ENCODE measurements at regions not wholly inside any gene's neighbourhood (a gene's known extent, or its start where the extent isn't known, plus 50 kb on each side); places are given as distances from the start of the nearest gene placed in this dataset.
"Not testable (repeated sequence)": the region's sequence is repeated elsewhere in the genome, so short reads cannot be mapped to it uniquely, and the experiment has no call there.

DNA sequence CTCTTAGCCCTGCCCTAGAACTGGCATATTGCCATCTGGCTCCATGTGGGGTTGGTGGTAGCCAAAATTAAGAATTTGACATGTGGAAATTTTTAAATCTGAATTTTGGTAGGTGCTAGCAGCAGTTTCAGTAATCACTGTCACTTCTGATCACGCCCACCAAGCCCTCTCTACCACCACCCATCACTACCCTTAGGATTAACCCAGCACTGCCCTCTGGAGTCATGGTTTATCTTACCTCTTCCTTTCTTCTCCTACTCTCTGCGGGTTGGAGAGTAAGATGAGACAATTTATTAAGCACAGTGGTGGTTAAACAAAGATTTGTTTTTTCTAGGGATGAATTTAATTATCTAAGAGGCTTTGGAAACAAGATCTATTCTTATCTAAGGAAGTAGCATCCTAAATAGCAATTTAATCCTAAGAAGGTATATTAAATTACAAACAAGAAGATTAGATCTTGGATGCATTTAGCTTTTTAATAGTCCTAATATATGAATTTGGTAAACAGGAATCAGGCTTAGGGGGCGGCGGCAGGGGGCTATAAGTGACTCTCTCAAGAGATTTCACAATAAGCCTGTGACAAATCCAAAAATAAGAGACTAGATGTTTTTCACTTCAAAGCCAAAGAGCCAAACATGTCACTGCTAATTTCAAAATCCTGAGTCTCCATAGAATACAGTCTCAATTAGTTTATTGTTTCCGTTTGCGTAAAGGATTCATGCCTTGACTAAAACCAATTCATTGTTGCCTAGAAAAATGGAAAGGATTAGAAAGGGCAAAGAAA, 498.4 kb upstream of the UBE2E2 start:
- no peak overlapping the region for H3K9ac ChIP-seq (ENCODE audit: low read length)
- H3K9me2 ChIP-seq (replicated peaks; ENCODE audit: low read length), result no peaks in the 10 kb centered on the region
- BruUV-seq (replicated peaks), result no TSS peak
- no peaks in the 10 kb centered on the region for H3K79me2 ChIP-seq (ENCODE audit: low read length)
- no peak for TF ChIP-seq EZH2 (IDR thresholded peaks at IDR 0.05; ENCODE audit: low read length, unreplicated experiment)
- TF ChIP-seq, protein P1, sequence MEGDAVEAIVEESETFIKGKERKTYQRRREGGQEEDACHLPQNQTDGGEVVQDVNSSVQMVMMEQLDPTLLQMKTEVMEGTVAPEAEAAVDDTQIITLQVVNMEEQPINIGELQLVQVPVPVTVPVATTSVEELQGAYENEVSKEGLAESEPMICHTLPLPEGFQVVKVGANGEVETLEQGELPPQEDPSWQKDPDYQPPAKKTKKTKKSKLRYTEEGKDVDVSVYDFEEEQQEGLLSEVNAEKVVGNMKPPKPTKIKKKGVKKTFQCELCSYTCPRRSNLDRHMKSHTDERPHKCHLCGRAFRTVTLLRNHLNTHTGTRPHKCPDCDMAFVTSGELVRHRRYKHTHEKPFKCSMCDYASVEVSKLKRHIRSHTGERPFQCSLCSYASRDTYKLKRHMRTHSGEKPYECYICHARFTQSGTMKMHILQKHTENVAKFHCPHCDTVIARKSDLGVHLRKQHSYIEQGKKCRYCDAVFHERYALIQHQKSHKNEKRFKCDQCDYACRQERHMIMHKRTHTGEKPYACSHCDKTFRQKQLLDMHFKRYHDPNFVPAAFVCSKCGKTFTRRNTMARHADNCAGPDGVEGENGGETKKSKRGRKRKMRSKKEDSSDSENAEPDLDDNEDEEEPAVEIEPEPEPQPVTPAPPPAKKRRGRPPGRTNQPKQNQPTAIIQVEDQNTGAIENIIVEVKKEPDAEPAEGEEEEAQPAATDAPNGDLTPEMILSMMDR (conservative IDR thresholded peaks at IDR 0.05; ENCODE audit: low read depth, low read length), result peak; percentile 24; the same call in 1 of the 2 replicates
- H3K4me2 ChIP-seq (ENCODE audit: low read length), result no peak overlapping the region
- intact Hi-C loops (cut with micrococcal nuclease), result no loop called here
- ChIA-PET CTCF (no interaction called here), POLR2A (ENCODE audit: unreplicated experiment) (no interaction called here)
- ATAC-seq (peak; percentile 33; the same call in 1 of the 2 replicates), DNase-seq (no peak)
- H3K4me1 ChIP-seq (ENCODE audit: insufficient read depth, low read length), result no peaks in the 10 kb centered on the region
- H3K27me3 ChIP-seq (ENCODE audit: low read length), result no peaks in the 10 kb centered on the region
- no peak overlapping the region for H3K27ac ChIP-seq (ENCODE audit: low read length)
- H3K9me3 ChIP-seq (ENCODE audit: low read length), result no peaks in the 10 kb centered on the region
- H3K4me3 ChIP-seq (ENCODE audit: low read length), result no peak overlapping the region
- no peak overlapping the region for H2AFZ ChIP-seq (ENCODE audit: low read length)
- H3K36me3 ChIP-seq (ENCODE audit: low read depth, low read length), result no peaks in the 10 kb centered on the region
- H3F3A ChIP-seq (ENCODE audit: low read length, unreplicated experiment), result no peaks in the 10 kb centered on the region
- no peaks in the 10 kb centered on the region for H4K20me1 ChIP-seq (ENCODE audit: low read length)

DNA sequence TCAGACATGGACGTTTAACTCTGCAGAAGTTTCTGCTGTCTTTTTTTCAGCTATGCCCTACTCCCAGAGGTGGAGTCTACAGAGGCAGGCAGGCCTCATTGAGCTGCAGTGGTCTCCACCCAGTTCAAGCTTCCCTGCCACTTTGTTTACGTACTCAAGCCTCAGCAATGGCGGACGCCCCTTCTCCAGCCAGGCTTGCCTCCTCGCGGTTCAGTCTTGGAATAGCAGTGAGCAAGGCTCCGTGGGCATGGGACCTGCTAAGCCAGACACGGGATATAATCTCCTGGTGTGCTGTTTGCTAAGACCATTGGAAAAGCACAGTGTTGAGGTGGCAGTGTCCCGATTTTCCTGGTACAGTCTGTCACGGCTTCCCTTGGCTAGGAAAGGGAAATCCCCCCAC, 496.2 kb upstream of the UBE2E2 start:
- DNase-seq; H3K79me2 ChIP-seq (ENCODE audit: low read length); H3K9me2 ChIP-seq (replicated peaks; ENCODE audit: low read length); H3K4me1 ChIP-seq (ENCODE audit: insufficient read depth, low read length); intact Hi-C loops (cut with micrococcal nuclease); H4K20me1 ChIP-seq (ENCODE audit: low read length); H3K36me3 ChIP-seq (ENCODE audit: low read depth, low read length); H3K9me3 ChIP-seq (ENCODE audit: low read length); H2AFZ ChIP-seq (ENCODE audit: low read length); H3K4me2 ChIP-seq (ENCODE audit: low read length); H3K27ac ChIP-seq (ENCODE audit: low read length); H3K4me3 ChIP-seq (ENCODE audit: low read length); H3F3A ChIP-seq (ENCODE audit: low read length, unreplicated experiment); POLR2A ChIA-PET (ENCODE audit: unreplicated experiment); BruUV-seq (replicated peaks); H3K9ac ChIP-seq (ENCODE audit: low read length); H3K27me3 ChIP-seq (ENCODE audit: low read length); CTCF ChIA-PET; ATAC-seq: not testable (repeated sequence)

DNA sequence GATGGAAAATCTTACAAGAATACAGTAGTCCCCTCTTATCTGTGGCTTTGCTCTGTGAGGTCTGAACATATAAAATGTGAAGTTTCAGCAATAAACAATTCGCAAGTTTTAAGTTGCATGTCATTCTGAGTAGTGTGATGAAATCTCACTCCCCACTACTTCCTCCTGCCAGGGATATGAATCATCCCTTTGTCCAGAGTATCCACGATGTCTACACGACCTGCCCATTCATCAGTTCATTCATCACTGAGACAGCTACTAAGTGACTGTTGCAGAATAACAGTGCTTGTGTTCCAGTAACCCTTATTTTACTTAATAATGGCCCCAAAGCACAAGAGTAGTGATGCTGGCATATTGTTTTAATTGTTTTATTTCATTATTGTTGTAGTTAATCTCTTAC, 489.2 kb upstream of the UBE2E2 start:
- no peak overlapping the region for H3K4me3 ChIP-seq (ENCODE audit: low read length)
- no peaks in the 10 kb centered on the region for H4K20me1 ChIP-seq (ENCODE audit: low read length)
- no peaks in the 10 kb centered on the region for H3F3A ChIP-seq (ENCODE audit: low read length, unreplicated experiment)
- POLR2A ChIA-PET (ENCODE audit: unreplicated experiment), result no interaction called here
- DNase-seq (peak; percentile 90), ATAC-seq (peak; percentile 100)
- peak overlapping the region; percentile 52 for H3K4me2 ChIP-seq (ENCODE audit: low read length)
- intact Hi-C loops (cut with micrococcal nuclease), result no loop called here
- H3K9ac ChIP-seq (ENCODE audit: low read length), result no peak overlapping the region
- H3K36me3 ChIP-seq (ENCODE audit: low read depth, low read length), result no peaks in the 10 kb centered on the region
- H3K9me3 ChIP-seq (ENCODE audit: low read length), result no peaks in the 10 kb centered on the region
- TF ChIP-seq, protein P1 (conservative IDR thresholded peaks at IDR 0.05; ENCODE audit: low read depth, low read length), result no peak
- TF ChIP-seq EZH2phosphoT487 (IDR thresholded peaks at IDR 0.05; ENCODE audit: borderline replicate concordance, low read length) (no peak), EZH2 (IDR thresholded peaks at IDR 0.05; ENCODE audit: low read length, unreplicated experiment) (no peak)
- peak overlapping the region; percentile 25; the same call in 1 of the 2 replicates for H2AFZ ChIP-seq (ENCODE audit: low read length)
- H3K9me2 ChIP-seq (replicated peaks; ENCODE audit: low read length), result no peaks in the 10 kb centered on the region
- no TSS peak for BruUV-seq (replicated peaks)
- no peaks in the 10 kb centered on the region for H3K27me3 ChIP-seq (ENCODE audit: low read length)
- no peaks in the 10 kb centered on the region for H3K79me2 ChIP-seq (ENCODE audit: low read length)
- H3K4me1 ChIP-seq (ENCODE audit: insufficient read depth, low read length), result peaks cover 7% of the 10 kb centered on the region
- H3K27ac ChIP-seq (ENCODE audit: low read length), result peak overlapping the region; percentile 42
- CTCF ChIA-PET, result no interaction called here
